ENCODE measurements at regions not wholly inside any gene's neighbourhood (a gene's known extent, or its start where the extent isn't known, plus 50 kb on each side); places are given as distances from the start of the nearest gene placed in this dataset.

- 76 to 77% methylated on average over 2 of the region's 2 CpGs for WGBS, 2 donors
- Histone ChIP-seq H3K4me3 (no peak overlapping the region), H3K27me3 (no peaks in the 10 kb centered on the region), H3K4me1 (peaks cover 0 to 3% (median 0%) of the 10 kb centered on the region in 9 donors), H3K9me3 (no peaks in the 10 kb centered on the region), H3K36me3 (no peaks in the 10 kb centered on the region), H3K27ac (no peak overlapping the region)
- no peak for TF ChIP-seq CTCF (IDR thresholded peaks at IDR 0.05)
- intact Hi-C loops (cut with DNase I): no loop called here
- DNase-seq (no peak), ATAC-seq (no peak)
Observed at GRCh38 chr6:113586413-113587077, 270.6 kb upstream of the MARCKS start.

- Histone ChIP-seq H3K9me3 (no peaks in the 10 kb centered on the region), H3K27ac (no peak overlapping the region), H3K4me1 (peaks cover 0 to 9% (median 4%) of the 10 kb centered on the region in 9 donors), H3K27me3 (no peaks in the 10 kb centered on the region), H3K4me3 (no peak overlapping the region), H3K36me3 (no peaks in the 10 kb centered on the region)
- no peak for ATAC-seq
- intact Hi-C loops (cut with DNase I): no loop called here
- no peak for TF ChIP-seq CTCF (IDR thresholded peaks at IDR 0.05)
- no peak for DNase-seq
- WGBS, 2 donors: 75 to 77% methylated on average over 6 of the region's 6 CpGs
Observed at GRCh38 chr6:113587078-113587699, 270.0 kb upstream of the MARCKS start.

- ATAC-seq: no peak
- H3K27ac ChIP-seq: no peak overlapping the region
- 74 to 80% methylated on average over 1 of the region's 1 CpG for WGBS, 2 donors
Observed at GRCh38 chr6:113588646-113589045, 268.5 kb upstream of the MARCKS start.

More at GRCh38 chr6:113588646-113589045, 268.5 kb upstream of the MARCKS start:
- no peak for TF ChIP-seq CTCF (IDR thresholded peaks at IDR 0.05)
- Histone ChIP-seq H3K9me3 (no peaks in the 10 kb centered on the region), H3K4me1 (peaks cover 0 to 14% (median 7%) of the 10 kb centered on the region in 9 donors), H3K27me3 (no peaks in the 10 kb centered on the region), H3K4me3 (no peak overlapping the region), H3K36me3 (no peaks in the 10 kb centered on the region)
- no peak for DNase-seq
- intact Hi-C loops (cut with DNase I): no loop called here
